ENCODE measurements at regions not wholly inside any gene's neighbourhood (a gene's known extent, or its start where the extent isn't known, plus 50 kb on each side); places are given as distances from the start of the nearest gene placed in this dataset.

DNA sequence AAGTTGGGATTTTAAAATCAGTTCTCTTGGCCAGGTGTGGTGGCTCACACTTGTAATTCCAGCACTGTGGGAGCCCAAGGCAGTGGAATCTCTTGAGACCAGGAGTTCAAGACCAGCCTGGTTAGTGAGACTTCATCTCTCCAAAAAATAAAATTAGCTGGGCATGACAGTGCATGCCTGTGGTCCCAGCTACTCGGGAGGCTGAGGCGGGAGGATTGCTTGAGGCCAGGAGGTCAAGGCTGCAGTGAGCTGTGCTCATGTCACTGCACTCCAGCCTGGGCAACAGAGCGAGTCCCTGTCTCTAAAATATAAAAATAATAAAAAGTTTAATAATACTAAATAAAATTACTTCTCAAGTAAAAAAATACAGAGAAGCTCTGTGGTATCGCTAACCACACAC is 77.5 kb downstream of the FOXA2 start:
- DNase-seq (ENCODE audit: insufficient read length, low spot score) = no peak
- no peak for TF ChIP-seq SPI1 (IDR thresholded peaks at IDR 0.05; ENCODE audit: low read depth, low read length)
- no peak for TF ChIP-seq TAF1 (IDR thresholded peaks at IDR 0.05; ENCODE audit: low read depth, low read length)
- FAIRE-seq = no peak

GRCh38 chr20:22504829-22505377 is 79.5 kb downstream of the FOXA2 start:
- DNase-seq (ENCODE audit: insufficient read length, low spot score) = no peak
- TF ChIP-seq PAX5 (IDR thresholded peaks at IDR 0.05; ENCODE audit: insufficient read depth, low read length, severe bottlenecking) (no peak), SPI1 (IDR thresholded peaks at IDR 0.05; ENCODE audit: low read depth, low read length) (no peak), TAF1 (IDR thresholded peaks at IDR 0.05; ENCODE audit: low read depth, low read length) (no peak), POLR2AphosphoS5 (IDR thresholded peaks at IDR 0.05; ENCODE audit: low read depth, low read length) (no peak), POLR2A (IDR thresholded peaks at IDR 0.05; ENCODE audit: low read depth, low read length) (no peak), POU2F2 (IDR thresholded peaks at IDR 0.05; ENCODE audit: low read depth, low read length) (no peak)
- FAIRE-seq = no peak

DNA sequence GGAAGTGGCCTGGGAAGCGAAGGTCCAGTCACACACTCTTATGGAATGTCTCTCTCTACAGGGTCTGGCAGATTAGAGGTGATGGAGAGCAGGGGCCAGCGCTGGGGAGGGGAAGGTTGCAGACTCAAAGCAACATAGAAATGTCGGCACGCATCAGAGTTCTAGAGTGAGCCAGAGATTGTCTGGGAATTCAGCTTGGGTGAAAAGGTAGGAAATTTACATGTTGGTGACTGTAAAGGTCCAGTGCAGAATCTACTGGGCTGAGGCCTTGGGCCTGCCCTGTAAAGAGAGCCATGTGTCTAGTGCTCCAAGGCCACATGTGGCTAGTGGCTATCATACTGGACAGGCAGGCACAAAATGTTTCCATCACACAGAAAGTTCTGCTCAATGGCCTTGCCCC is 80.8 kb downstream of the FOXA2 start:
- FAIRE-seq = no peak
- DNase-seq (ENCODE audit: insufficient read length, low spot score) = no peak
- TF ChIP-seq POLR2AphosphoS5 (IDR thresholded peaks at IDR 0.05; ENCODE audit: low read depth, low read length) = no peak
- no peak for TF ChIP-seq POLR2A (IDR thresholded peaks at IDR 0.05; ENCODE audit: low read depth, low read length)

- no peak for FAIRE-seq
- DNase-seq (ENCODE audit: insufficient read length, low spot score) = no peak
- no peak for TF ChIP-seq POLR2AphosphoS5 (IDR thresholded peaks at IDR 0.05; ENCODE audit: low read depth, low read length)
Measured at GRCh38 chr20:22502731-22503191, 81.6 kb downstream of the FOXA2 start.

DNA sequence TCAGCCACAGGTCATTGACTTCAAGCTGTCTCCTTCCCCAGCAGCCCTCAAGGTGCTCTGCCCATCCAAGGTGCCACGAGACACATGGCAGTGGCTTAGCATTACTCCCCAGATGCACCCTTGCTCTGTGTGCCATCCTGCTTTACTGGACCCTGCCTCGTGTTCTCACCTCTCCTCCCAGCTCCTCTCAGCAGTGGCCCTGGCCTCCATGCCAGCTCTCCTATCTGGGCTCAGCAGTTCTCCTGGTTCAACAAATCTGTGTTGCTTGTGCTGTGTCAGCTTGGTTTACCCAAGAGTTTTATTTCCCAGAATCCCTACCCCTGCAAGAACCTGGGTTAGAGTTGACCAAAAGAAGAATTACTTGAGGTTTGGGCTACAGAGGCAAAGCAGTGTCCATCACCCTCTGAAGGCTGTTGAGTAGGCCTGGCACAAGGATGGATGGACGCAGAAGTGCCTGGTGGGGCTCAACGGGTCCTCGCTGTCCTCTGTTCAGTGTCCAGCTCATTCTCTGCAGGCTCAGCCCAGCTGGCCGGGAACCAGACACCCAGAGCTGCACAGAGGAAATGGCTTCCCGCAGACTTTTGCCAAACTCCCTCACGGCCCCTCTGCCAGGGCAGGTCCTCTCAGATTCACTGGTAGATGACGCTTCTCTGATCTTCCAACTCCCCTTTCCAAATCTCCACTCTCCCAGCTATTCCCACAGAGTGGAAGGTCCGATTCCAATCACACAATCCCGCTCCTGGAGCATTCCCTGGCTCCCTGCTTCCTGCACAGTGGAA is 82.6 kb downstream of the FOXA2 start:
- TF ChIP-seq PAX5 (IDR thresholded peaks at IDR 0.05; ENCODE audit: insufficient read depth, low read length, severe bottlenecking) (no peak), POLR2AphosphoS5 (IDR thresholded peaks at IDR 0.05; ENCODE audit: low read depth, low read length) (no peak), POLR2A (IDR thresholded peaks at IDR 0.05; ENCODE audit: low read depth, low read length) (no peak), TAF1 (IDR thresholded peaks at IDR 0.05; ENCODE audit: low read depth, low read length) (no peak)
- DNase-seq (ENCODE audit: insufficient read length, low spot score) (no peak), FAIRE-seq (no peak)

DNA sequence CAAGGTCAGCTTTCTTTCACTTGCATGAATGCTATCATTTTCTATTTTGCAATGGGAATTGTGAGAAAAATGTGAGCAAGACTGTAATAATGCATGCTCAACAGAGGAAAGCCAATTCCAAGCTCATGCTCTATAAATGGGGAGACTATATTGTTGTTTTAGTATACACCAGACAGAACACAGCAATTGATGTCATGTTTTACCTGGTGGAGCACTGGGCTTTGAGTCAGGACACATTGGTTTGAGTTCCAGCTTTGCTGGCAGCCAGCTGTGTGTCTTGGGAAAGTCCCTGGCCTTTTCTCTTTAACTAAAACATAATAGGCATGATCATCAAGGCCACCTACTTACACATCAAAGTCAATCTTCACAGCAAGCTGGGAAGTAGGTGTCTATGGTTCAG is 83.3 kb downstream of the FOXA2 start:
- no peak for DNase-seq (ENCODE audit: insufficient read length, low spot score)
- TF ChIP-seq POLR2AphosphoS5 (IDR thresholded peaks at IDR 0.05; ENCODE audit: low read depth, low read length) (no peak), TAF1 (IDR thresholded peaks at IDR 0.05; ENCODE audit: low read depth, low read length) (no peak), PAX5 (IDR thresholded peaks at IDR 0.05; ENCODE audit: insufficient read depth, low read length, severe bottlenecking) (no peak), SPI1 (IDR thresholded peaks at IDR 0.05; ENCODE audit: low read depth, low read length) (no peak), POU2F2 (IDR thresholded peaks at IDR 0.05; ENCODE audit: low read depth, low read length) (no peak), POLR2A (IDR thresholded peaks at IDR 0.05; ENCODE audit: low read depth, low read length) (no peak)
- FAIRE-seq = no peak

DNA sequence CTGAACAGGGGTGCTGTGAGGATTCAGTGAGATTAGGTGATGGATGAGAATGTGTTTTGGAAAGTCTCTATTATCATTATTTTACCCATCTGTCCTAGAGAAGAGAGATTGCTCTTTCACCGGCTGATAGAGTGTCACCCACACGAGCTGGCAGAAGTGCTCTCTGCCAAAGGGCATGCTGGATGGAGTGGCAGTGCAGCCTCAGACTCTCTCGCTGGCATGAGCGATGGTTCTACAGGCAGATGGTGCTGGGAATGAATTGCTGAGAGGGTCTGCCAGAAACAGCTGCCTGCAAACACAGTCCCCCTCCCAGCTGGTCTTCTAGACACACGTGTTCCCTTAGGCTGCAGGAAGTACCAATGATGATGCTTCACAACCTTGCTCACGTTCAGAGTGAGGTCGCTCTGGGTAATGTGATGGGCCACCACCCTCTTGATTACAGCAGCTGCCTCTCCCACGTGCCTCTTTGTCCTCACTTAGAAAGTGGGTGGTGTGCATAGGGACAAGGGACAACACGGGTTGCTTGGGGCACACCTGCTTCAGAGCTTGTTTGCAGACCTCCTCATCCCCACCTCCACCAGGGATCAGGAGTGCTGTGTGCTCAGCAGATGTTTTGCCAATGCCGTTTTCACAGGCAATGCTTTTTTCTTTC is 84.7 kb downstream of the FOXA2 start:
- no peak for FAIRE-seq
- TF ChIP-seq PAX5 (IDR thresholded peaks at IDR 0.05; ENCODE audit: insufficient read depth, low read length, severe bottlenecking) (no peak), POLR2AphosphoS5 (IDR thresholded peaks at IDR 0.05; ENCODE audit: low read depth, low read length) (no peak), POU2F2 (IDR thresholded peaks at IDR 0.05; ENCODE audit: low read depth, low read length) (no peak), POLR2A (IDR thresholded peaks at IDR 0.05; ENCODE audit: low read depth, low read length) (no peak), TAF1 (IDR thresholded peaks at IDR 0.05; ENCODE audit: low read depth, low read length) (no peak), SPI1 (IDR thresholded peaks at IDR 0.05; ENCODE audit: low read depth, low read length) (no peak)
- no peak for DNase-seq (ENCODE audit: insufficient read length, low spot score)

DNA sequence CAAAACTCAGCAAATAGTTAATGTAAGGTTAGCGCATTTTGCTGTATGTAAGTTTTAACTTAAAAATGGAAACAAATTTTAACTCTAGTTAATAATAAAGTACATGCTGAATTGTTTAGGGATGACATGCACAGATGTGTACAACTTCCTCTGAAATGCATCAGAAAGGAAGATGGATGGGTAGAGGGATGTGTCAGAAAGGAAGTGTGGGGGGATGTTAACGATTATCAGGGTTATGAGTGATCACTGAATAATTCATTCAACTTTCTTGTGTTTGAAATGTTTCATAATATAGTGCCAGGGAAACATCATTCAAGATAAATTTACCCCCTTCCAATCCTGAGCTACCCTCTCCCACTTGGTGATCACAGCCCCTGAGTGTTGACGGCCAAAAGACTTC is 87.6 kb downstream of the FOXA2 start:
- TF ChIP-seq TAF1 (IDR thresholded peaks at IDR 0.05; ENCODE audit: low read depth, low read length) (no peak), POLR2AphosphoS5 (IDR thresholded peaks at IDR 0.05; ENCODE audit: low read depth, low read length) (no peak), POU2F2 (IDR thresholded peaks at IDR 0.05; ENCODE audit: low read depth, low read length) (no peak), POLR2A (IDR thresholded peaks at IDR 0.05; ENCODE audit: low read depth, low read length) (no peak), PAX5 (IDR thresholded peaks at IDR 0.05; ENCODE audit: insufficient read depth, low read length, severe bottlenecking) (no peak), SPI1 (IDR thresholded peaks at IDR 0.05; ENCODE audit: low read depth, low read length) (no peak)
- DNase-seq (ENCODE audit: insufficient read length, low spot score) (no peak), FAIRE-seq (no peak)

- TF ChIP-seq PAX5 (IDR thresholded peaks at IDR 0.05; ENCODE audit: insufficient read depth, low read length, severe bottlenecking) (no peak), POU2F2 (IDR thresholded peaks at IDR 0.05; ENCODE audit: low read depth, low read length) (no peak)
Measured at GRCh38 chr20:22495789-22496188, 88.6 kb downstream of the FOXA2 start.

GRCh38 chr20:22495172-22495571 is 89.2 kb downstream of the FOXA2 start:
- FAIRE-seq = no peak
- no peak for DNase-seq (ENCODE audit: insufficient read length, low spot score)
- TF ChIP-seq SPI1 (IDR thresholded peaks at IDR 0.05; ENCODE audit: low read depth, low read length) = no peak
- TF ChIP-seq TAF1 (IDR thresholded peaks at IDR 0.05; ENCODE audit: low read depth, low read length) = no peak
- TF ChIP-seq PAX5 (IDR thresholded peaks at IDR 0.05; ENCODE audit: insufficient read depth, low read length, severe bottlenecking) = no peak
- TF ChIP-seq POLR2A (IDR thresholded peaks at IDR 0.05; ENCODE audit: low read depth, low read length) = no peak

More at GRCh38 chr20:22495789-22496188, 88.6 kb downstream of the FOXA2 start:
- no peak for FAIRE-seq
- DNase-seq (ENCODE audit: insufficient read length, low spot score) = no peak
